Left lung (tissue), 4 donors: ENCODE measurements at regions not wholly inside any gene's neighbourhood (a gene's known extent, or its start where the extent isn't known, plus 50 kb on each side); places are given as distances from the start of the nearest gene placed in this dataset.

Experiments
- ATAC-seq: fragments of 200-7000 bp; cut with Tn5 transposase; one replicate; pipeline ENCODE4 v1.9.1; 2020; ENCODE audit warnings: moderate library complexity
- DNase-seq, 4 donors: peaks; one replicate each; pipeline ENCODE4 v3.0.0-alpha.2; 2013 to 2020
- H3K27ac ChIP-seq, 2 donors: fragments of 200-600 bp; sonication (generic) in 1 of 2; one replicate each; pipeline versions ENCODE4 v1.5.0 to v1.8.0; 2020 to 2021
- H3K27me3 ChIP-seq, 2 donors: fragments of 200-600 bp; sonication (generic) in 1 of 2; one replicate each; pipeline versions ENCODE4 v1.5.0 to v1.8.0; 2020 to 2021
- H3K36me3 ChIP-seq, 2 donors: fragments of 200-600 bp; sonication (generic) in 1 of 2; one replicate each; pipeline versions ENCODE4 v1.5.0 to v1.8.0; 2020 to 2021
- H3K4me1 ChIP-seq, 2 donors: fragments of 200-600 bp; one replicate each; pipeline ENCODE4 v1.8.0; 2021
- H3K4me3 ChIP-seq, 2 donors: fragments of 200-600 bp; sonication (generic) in 1 of 2; one replicate each; pipeline versions ENCODE4 v1.5.0 to v1.8.0; 2020 to 2021; ENCODE audit warnings: mild to moderate bottlenecking in 1 of 2
- H3K9me3 ChIP-seq, 2 donors: fragments of 200-600 bp; sonication (generic) in 1 of 2; one replicate each; pipeline versions ENCODE4 v1.5.0 to v1.8.0; 2020 to 2021
- CTCF ChIP-seq, 2 donors: fragments of 200-600 bp; sonication (generic) in 1 of 2; IDR thresholded peaks; one replicate each; pipeline versions ENCODE4 v1.5.0 to v1.8.0; 2021; ENCODE audit warnings: antibody characterized with exemption in 2 of 2
- intact Hi-C, 2 donors: fragments of 100-400 bp; cut with DNase I; formaldehyde crosslinking; loops; one replicate each; pipeline versions ENCODE4 v1.11.2 to v1.14.2; 2022
- donor health status: DM: no; HTN: yes; CAD: no.
- donor health status: DM: no; HTN: no; CAD: no.

- Histone ChIP-seq H3K27me3 (no peaks in the 10 kb centered on the region), H3K36me3 (no peaks in the 10 kb centered on the region), H3K4me1 (no peaks in the 10 kb centered on the region), H3K9me3 (no peaks in the 10 kb centered on the region), H3K4me3 (no peak overlapping the region), H3K27ac (no peak overlapping the region)
- ATAC-seq: no peak
- no peak for TF ChIP-seq CTCF (IDR thresholded peaks at IDR 0.05)
- intact Hi-C loops: no loop called here
- no peak for DNase-seq
These were observed 340.3 kb downstream of the SEC16B start for GRCh38 chr1:177629526-177629925.

GRCh38 chr1:177627148-177627910, 342.5 kb downstream of the SEC16B start:
- peaks cover 0 to 2% of the 10 kb centered on the region in 2 donors for H3K9me3 ChIP-seq
- TF ChIP-seq CTCF (IDR thresholded peaks at IDR 0.05): no peak
- ATAC-seq (no peak), DNase-seq (no peak)
- H3K27me3 ChIP-seq: no peaks in the 10 kb centered on the region
- intact Hi-C loops: no loop called here
- no peaks in the 10 kb centered on the region for H3K4me1 ChIP-seq
- no peak overlapping the region for H3K27ac ChIP-seq
- no peaks in the 10 kb centered on the region for H3K36me3 ChIP-seq
- H3K4me3 ChIP-seq: no peak overlapping the region

GRCh38 chr1:177620636-177621190, 349.1 kb downstream of the SEC16B start:
- Histone ChIP-seq H3K4me1 (no peaks in the 10 kb centered on the region), H3K4me3 (no peak overlapping the region), H3K27me3 (no peaks in the 10 kb centered on the region), H3K27ac (no peak overlapping the region), H3K9me3 (peaks cover 0 to 2% of the 10 kb centered on the region in 2 donors), H3K36me3 (no peaks in the 10 kb centered on the region)
- DNase-seq: no peak
- ATAC-seq: no peak
- intact Hi-C loops: no loop called here
- TF ChIP-seq CTCF (IDR thresholded peaks at IDR 0.05): no peak

GRCh38 chr1:177615251-177615650, 354.6 kb downstream of the SEC16B start:
- DNase-seq (no peak), ATAC-seq (no peak)
- H3K9me3 ChIP-seq: no peaks in the 10 kb centered on the region
- H3K4me3 ChIP-seq: no peak overlapping the region
- no peaks in the 10 kb centered on the region for H3K4me1 ChIP-seq
- TF ChIP-seq CTCF (IDR thresholded peaks at IDR 0.05): no peak
- no peaks in the 10 kb centered on the region for H3K36me3 ChIP-seq
- H3K27ac ChIP-seq: no peak overlapping the region
- intact Hi-C loops: no loop called here
- H3K27me3 ChIP-seq: no peaks in the 10 kb centered on the region

- no peaks in the 10 kb centered on the region for H3K4me1 ChIP-seq
- no peak overlapping the region for H3K27ac ChIP-seq
- no peaks in the 10 kb centered on the region for H3K9me3 ChIP-seq
- DNase-seq (no peak), ATAC-seq (no peak)
- H3K36me3 ChIP-seq: no peaks in the 10 kb centered on the region
- H3K27me3 ChIP-seq: no peaks in the 10 kb centered on the region
- intact Hi-C loops: no loop called here
- no peak for TF ChIP-seq CTCF (IDR thresholded peaks at IDR 0.05)
- no peak overlapping the region for H3K4me3 ChIP-seq
These were observed 358.5 kb downstream of the SEC16B start for GRCh38 chr1:177611402-177611801.
